ENCODE measurements at regions not wholly inside any gene's neighbourhood (a gene's known extent, or its start where the extent isn't known, plus 50 kb on each side); places are given as distances from the start of the nearest gene placed in this dataset.

GRCh38 chr17:77693301-77693700 lies 265.2 kb upstream of the TNRC6C start:
- in situ Hi-C loops (cut with HindIII; ENCODE audit: extremely low pct_ligation_motif_present, low pct_unique_long_range_greater_than_20kb), result no loop called here
- intact Hi-C loops (cut with micrococcal nuclease; ENCODE audit: unreplicated experiment), result no loop called here
- FAIRE-seq, result no peak
- Histone ChIP-seq H3K79me2 (ENCODE audit: insufficient read depth, low read length) (no peaks in the 10 kb centered on the region), H3K4me3 (replicated peaks in 1 of 3; ENCODE audit: insufficient read depth in 1 of 3, low read depth in 2 of 3, low read length in 3 of 3) (no peak overlapping the region), H3K9me3 (ENCODE audit: low read length) (no peaks in the 10 kb centered on the region), H3K9ac (ENCODE audit: insufficient read depth, low read depth, low read length) (no peak overlapping the region), H2AFZ (ENCODE audit: low read length) (no peak overlapping the region), H3K4me1 (ENCODE audit: insufficient read depth, low read length) (no peaks in the 10 kb centered on the region), H3K27me3 (ENCODE audit: control insufficient read depth in 1 of 2, insufficient read depth in 2 of 2, low read length in 2 of 2) (peaks cover 27 to 86% of the 10 kb centered on the region in 2 experiments), H3K4me2 (ENCODE audit: low read depth, low read length) (no peak overlapping the region), H3K27ac (ENCODE audit: extremely low read length, insufficient read depth, low read length) (no peak overlapping the region), H3K36me3 (replicated peaks in 1 of 2; ENCODE audit: control insufficient read depth in 1 of 2, insufficient read depth in 2 of 2, low read length in 2 of 2) (no peaks in the 10 kb centered on the region), H4K20me1 (ENCODE audit: insufficient read depth, low read length) (no peaks in the 10 kb centered on the region)
- CTCF ChIA-PET (ENCODE audit: low intra/inter-chr PET ratio, low total read pairs), result no interaction called here
- WGBS (ENCODE audit: low lambda C conversion rate), result 24% methylated on average over 9 of the region's 9 CpGs
- BruUV-seq (replicated peaks), result no TSS peak
- POLR2A ChIA-PET, result no interaction called here
- no peak for DNase-seq (ENCODE audit: low spot score)
- no peak for ATAC-seq
- TF ChIP-seq PAWR (CRISPR knock-in tag; IDR thresholded peaks at IDR 0.05; ENCODE audit: borderline replicate concordance) (no peak), HOXA9 (CRISPR knock-in tag; IDR thresholded peaks at IDR 0.05; ENCODE audit: borderline replicate concordance) (no peak), SP5 (CRISPR knock-in tag; IDR thresholded peaks at IDR 0.05; ENCODE audit: borderline replicate concordance, low read depth) (no peak), ZNF17 (CRISPR knock-in tag; IDR thresholded peaks at IDR 0.05) (no peak), NCOA5 (CRISPR knock-in tag; IDR thresholded peaks at IDR 0.05) (no peak), ZNF331 (CRISPR knock-in tag; IDR thresholded peaks at IDR 0.05) (no peak), ZNF263 (CRISPR knock-in tag; IDR thresholded peaks at IDR 0.05) (no peak), CHD4 (IDR thresholded peaks at IDR 0.05; ENCODE audit: borderline replicate concordance, low read length) (no peak), ATF7 (IDR thresholded peaks at IDR 0.05) (no peak), ATF7 (CRISPR knock-in tag; IDR thresholded peaks at IDR 0.05) (no peak), TCF12 (IDR thresholded peaks at IDR 0.05) (no peak), TCF12 (CRISPR knock-in tag; IDR thresholded peaks at IDR 0.05) (no peak), ZNF318 (CRISPR knock-in tag; IDR thresholded peaks at IDR 0.05) (no peak), HES4 (CRISPR knock-in tag; IDR thresholded peaks at IDR 0.05; ENCODE audit: borderline replicate concordance) (no peak), FOXP4 (CRISPR knock-in tag; IDR thresholded peaks at IDR 0.05) (no peak), PHF21A (CRISPR knock-in tag; IDR thresholded peaks at IDR 0.05) (no peak)

All from HepG2 (cell line).